Upper lobe of right lung (tissue), 1 donor: ENCODE measurements at regions not wholly inside any gene's neighbourhood (a gene's known extent, or its start where the extent isn't known, plus 50 kb on each side); places are given as distances from the start of the nearest gene placed in this dataset.

ENCODE experiments used
- ATAC-seq: fragments of 200-7000 bp; cut with Tn5 transposase; one replicate; pipeline ENCODE4 v1.9.1; 2020; ENCODE audit warnings: mild to moderate bottlenecking, moderate library complexity
- DNase-seq: peaks from one replicate; pipeline ENCODE4 v3.0.0-alpha.2; 2020
- H3K27ac ChIP-seq: fragments of 200-600 bp; one replicate; pipeline ENCODE4 v1.8.0; 2022
- H3K27me3 ChIP-seq: fragments of 200-600 bp; one replicate; pipeline ENCODE4 v1.8.0; 2022; ENCODE audit warnings: mild to moderate bottlenecking
- H3K36me3 ChIP-seq: fragments of 200-600 bp; one replicate; pipeline ENCODE4 v1.8.0; 2022
- H3K4me1 ChIP-seq: fragments of 200-600 bp; one replicate; pipeline ENCODE4 v1.8.0; 2022
- H3K4me3 ChIP-seq: fragments of 200-600 bp; one replicate; pipeline ENCODE4 v1.8.0; 2022; ENCODE audit warnings: mild to moderate bottlenecking
- H3K9me3 ChIP-seq: fragments of 200-600 bp; one replicate; pipeline ENCODE4 v1.8.0; 2022
- intact Hi-C: fragments of 100-400 bp; cut with DNase I; formaldehyde crosslinking; loops from one replicate; pipeline ENCODE4 v1.11.0; 2022
- TF ChIP-seq, protein P1 (sequence below): fragments of 200-600 bp; IDR thresholded peaks from one replicate; pipeline ENCODE4 v1.8.0; 2022; ENCODE audit warnings: antibody characterized with exemption
- donor health status: DM: no; HTN: yes; CAD: no; lungs with severe emphysema.

DNA sequence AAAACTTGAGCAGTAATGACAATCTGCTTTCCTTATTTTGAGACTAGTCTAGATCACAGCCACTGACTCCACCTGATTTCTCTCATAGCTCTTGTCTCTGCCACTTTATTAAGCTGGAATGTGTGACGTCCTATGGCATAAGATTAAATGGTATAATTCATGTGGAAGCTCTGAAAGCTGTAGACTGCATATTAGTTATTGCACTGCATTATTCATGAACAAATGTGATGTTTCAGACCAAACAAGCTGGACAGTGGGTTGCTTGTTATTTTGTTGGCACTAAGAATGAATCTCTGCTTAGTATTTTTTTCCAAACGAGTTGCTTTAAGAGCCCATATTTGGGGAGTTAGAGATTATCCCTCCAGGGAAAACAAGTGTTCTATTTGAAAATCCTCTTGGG, 1218.5 kb downstream of the SUCLG1 start:
- ATAC-seq (no peak), DNase-seq (no peak)
- Histone ChIP-seq H3K4me1 (no peaks in the 10 kb centered on the region), H3K4me3 (no peak overlapping the region), H3K27me3 (no peaks in the 10 kb centered on the region), H3K9me3 (no peaks in the 10 kb centered on the region), H3K36me3 (no peaks in the 10 kb centered on the region), H3K27ac (no peak overlapping the region)
- TF ChIP-seq, protein P1, sequence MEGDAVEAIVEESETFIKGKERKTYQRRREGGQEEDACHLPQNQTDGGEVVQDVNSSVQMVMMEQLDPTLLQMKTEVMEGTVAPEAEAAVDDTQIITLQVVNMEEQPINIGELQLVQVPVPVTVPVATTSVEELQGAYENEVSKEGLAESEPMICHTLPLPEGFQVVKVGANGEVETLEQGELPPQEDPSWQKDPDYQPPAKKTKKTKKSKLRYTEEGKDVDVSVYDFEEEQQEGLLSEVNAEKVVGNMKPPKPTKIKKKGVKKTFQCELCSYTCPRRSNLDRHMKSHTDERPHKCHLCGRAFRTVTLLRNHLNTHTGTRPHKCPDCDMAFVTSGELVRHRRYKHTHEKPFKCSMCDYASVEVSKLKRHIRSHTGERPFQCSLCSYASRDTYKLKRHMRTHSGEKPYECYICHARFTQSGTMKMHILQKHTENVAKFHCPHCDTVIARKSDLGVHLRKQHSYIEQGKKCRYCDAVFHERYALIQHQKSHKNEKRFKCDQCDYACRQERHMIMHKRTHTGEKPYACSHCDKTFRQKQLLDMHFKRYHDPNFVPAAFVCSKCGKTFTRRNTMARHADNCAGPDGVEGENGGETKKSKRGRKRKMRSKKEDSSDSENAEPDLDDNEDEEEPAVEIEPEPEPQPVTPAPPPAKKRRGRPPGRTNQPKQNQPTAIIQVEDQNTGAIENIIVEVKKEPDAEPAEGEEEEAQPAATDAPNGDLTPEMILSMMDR: no peak
- intact Hi-C loops: no loop called here

DNA sequence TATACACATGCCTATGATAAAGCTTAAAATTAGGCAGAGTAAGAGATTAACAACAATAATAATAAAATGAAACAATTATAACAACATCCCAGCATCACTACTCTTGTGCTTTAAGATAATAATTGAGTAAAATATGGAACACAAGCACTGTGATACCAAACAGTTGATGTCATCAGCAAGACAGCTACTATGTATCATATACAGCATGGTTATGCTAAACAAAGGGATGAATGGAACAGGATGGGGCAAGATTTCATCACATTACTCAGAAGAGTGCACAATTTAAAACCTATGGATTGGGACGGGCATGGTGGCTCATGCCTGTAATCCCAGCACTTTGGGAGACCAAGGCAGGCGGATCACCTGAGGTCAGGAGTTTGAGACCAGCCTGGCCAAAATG, 1221.0 kb downstream of the SUCLG1 start:
- TF ChIP-seq, protein P1: no peak
- no peak for ATAC-seq
- no peaks in the 10 kb centered on the region for H3K36me3 ChIP-seq

DNA sequence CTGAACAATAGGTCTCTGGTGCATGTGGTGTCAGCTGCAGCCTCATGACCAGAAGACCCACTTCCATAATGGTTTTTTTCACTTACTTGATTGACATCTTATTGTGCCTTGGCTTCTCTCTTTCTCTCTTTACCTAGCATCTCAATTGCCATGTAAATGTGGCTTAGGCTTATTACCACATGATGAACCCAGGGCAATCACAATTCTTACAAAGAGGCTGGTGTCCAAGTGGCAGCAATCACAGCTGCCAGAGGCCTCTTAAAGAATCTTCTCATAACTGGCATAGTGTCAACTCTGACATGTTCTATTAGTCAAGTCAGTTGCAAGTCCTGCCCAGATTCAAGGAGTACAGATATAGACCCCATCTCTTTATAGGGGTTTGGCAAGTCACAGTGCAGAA, 1224.8 kb downstream of the SUCLG1 start:
- Histone ChIP-seq H3K9me3 (no peaks in the 10 kb centered on the region), H3K36me3 (no peaks in the 10 kb centered on the region), H3K4me1 (no peaks in the 10 kb centered on the region), H3K27ac (no peak overlapping the region), H3K27me3 (no peaks in the 10 kb centered on the region), H3K4me3 (no peak overlapping the region)
- intact Hi-C loops: no loop called here
- DNase-seq: no peak
- no peak for ATAC-seq
- TF ChIP-seq, protein P1: no peak

More for the DNA sequence above, 1221.0 kb downstream of the SUCLG1 start:
- Histone ChIP-seq H3K27me3 (no peaks in the 10 kb centered on the region), H3K4me3 (no peak overlapping the region), H3K27ac (no peak overlapping the region), H3K4me1 (no peaks in the 10 kb centered on the region), H3K9me3 (no peaks in the 10 kb centered on the region)
- no peak for DNase-seq
- intact Hi-C loops: no loop called here

DNA sequence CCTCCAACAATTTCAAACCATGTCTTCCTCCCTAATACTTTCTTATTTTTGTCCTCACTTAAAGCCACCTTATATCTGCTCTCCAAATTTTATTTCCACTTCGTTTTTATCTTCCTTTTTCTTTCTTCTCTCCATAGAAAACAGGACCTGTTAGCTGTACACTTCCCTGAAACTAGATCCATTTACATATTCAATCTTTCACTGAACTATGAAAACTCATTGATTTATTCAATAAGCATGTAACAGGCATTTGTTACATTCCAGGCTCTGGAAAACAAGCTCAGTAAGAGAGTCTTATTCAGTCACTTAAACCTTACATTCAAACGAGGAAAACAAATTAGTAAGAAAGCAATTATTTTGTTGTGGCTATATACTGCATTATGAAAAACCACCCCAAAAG, 1225.3 kb downstream of the SUCLG1 start:
- Histone ChIP-seq H3K9me3 (no peaks in the 10 kb centered on the region), H3K27me3 (no peaks in the 10 kb centered on the region), H3K27ac (no peak overlapping the region), H3K4me1 (no peaks in the 10 kb centered on the region), H3K36me3 (no peaks in the 10 kb centered on the region), H3K4me3 (no peak overlapping the region)
- intact Hi-C loops: no loop called here
- no peak for ATAC-seq
- TF ChIP-seq, protein P1: no peak
- no peak for DNase-seq

DNA sequence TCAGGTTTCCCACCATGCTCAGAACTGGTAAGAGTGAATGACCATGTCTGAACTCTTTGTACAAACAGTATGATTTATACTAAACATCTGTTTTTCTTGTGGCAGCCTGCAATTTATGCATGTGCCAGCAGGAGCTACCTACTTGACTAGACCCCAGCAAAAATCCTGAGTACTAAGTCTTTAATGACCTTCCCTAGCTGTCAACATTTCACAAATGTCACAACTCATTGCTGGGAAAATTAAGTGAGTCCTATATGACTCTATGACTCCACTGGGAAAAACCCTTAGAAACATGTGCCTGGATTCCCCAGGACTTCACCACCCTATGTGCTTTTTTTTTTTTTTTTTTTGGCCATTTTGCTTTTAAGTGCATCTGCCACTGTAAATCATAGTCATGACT, 1225.8 kb downstream of the SUCLG1 start:
- intact Hi-C loops: no loop called here
- ATAC-seq: no peak
- TF ChIP-seq, protein P1: no peak

DNA sequence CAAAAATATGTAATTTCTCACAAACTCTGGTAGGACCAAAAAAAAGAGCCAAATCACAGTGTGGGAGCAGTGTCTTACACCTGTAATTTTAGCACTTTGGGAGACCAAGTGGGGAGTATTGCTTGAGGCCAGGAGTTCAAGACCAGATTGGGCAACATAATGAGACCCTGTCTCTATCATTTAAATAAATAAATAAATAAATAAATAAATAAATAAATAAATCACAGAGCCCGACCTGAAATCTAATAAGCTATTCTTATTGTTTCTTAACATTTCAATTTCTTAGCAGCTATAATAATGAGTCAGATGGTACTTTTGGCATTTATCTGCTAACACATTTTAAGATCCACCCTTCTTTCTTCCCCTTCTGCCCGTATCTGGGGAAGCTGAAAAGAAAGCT, 1229.6 kb downstream of the SUCLG1 start:
- no peak overlapping the region for H3K27ac ChIP-seq
- TF ChIP-seq, protein P1: no peak
- no peaks in the 10 kb centered on the region for H3K4me1 ChIP-seq
- no peak for ATAC-seq
- intact Hi-C loops: no loop called here
- no peaks in the 10 kb centered on the region for H3K36me3 ChIP-seq
- DNase-seq: no peak
- H3K9me3 ChIP-seq: no peaks in the 10 kb centered on the region
- H3K4me3 ChIP-seq: no peak overlapping the region
- no peaks in the 10 kb centered on the region for H3K27me3 ChIP-seq

More for the DNA sequence above, 1225.8 kb downstream of the SUCLG1 start:
- Histone ChIP-seq H3K4me1 (no peaks in the 10 kb centered on the region), H3K27me3 (no peaks in the 10 kb centered on the region), H3K4me3 (no peak overlapping the region), H3K27ac (no peak overlapping the region), H3K36me3 (no peaks in the 10 kb centered on the region), H3K9me3 (no peaks in the 10 kb centered on the region)
- no peak for DNase-seq
